ENCODE measurements at regions not wholly inside any gene's neighbourhood (a gene's known extent, or its start where the extent isn't known, plus 50 kb on each side); places are given as distances from the start of the nearest gene placed in this dataset.

- TF ChIP-seq EZH2 (IDR thresholded peaks at IDR 0.05; ENCODE audit: low read length) (no peak), CTCF (optimal IDR thresholded peaks at IDR 0.05 in 1 of 3, IDR thresholded peaks at IDR 0.05 in 1 of 3, conservative IDR thresholded peaks at IDR 0.05 in 1 of 3; ENCODE audit: extremely low read depth in 1 of 3, insufficient read depth in 2 of 3, low read length in 3 of 3) (no peak)
Measured at GRCh38 chr5:56282951-56283350, 49.8 kb upstream of the ANKRD55 start.
